HUES64 (cell line): ENCODE measurements at regions not wholly inside any gene's neighbourhood (a gene's known extent, or its start where the extent isn't known, plus 50 kb on each side); places are given as distances from the start of the nearest gene placed in this dataset.

Experiments used
- H3K27ac ChIP-seq: 2 replicates; pipeline ENCODE4 v1.7.0; 2013; ENCODE audit warnings: low read depth, low read length, inconsistent platforms
- H3K27me3 ChIP-seq: 2 replicates; pipeline ENCODE4 v1.6.1; 2013; ENCODE audit warnings: mild to moderate bottlenecking, low read length; ENCODE audit not compliant: insufficient read depth
- H3K36me3 ChIP-seq: 2 replicates; pipeline ENCODE4 v1.6.1; 2013; ENCODE audit warnings: mild to moderate bottlenecking, low read length; ENCODE audit not compliant: insufficient read depth
- H3K4me1 ChIP-seq: 2 replicates; pipeline ENCODE4 v1.6.1; 2013; ENCODE audit warnings: mild to moderate bottlenecking, low read length, moderate library complexity; ENCODE audit not compliant: insufficient read depth
- H3K4me3 ChIP-seq: 2 replicates; pipeline ENCODE4 v1.5.1; 2013; ENCODE audit warnings: mild to moderate bottlenecking, low read length, moderate library complexity
- H3K9ac ChIP-seq: 2 replicates; pipeline ENCODE4 v1.6.1; 2013; ENCODE audit warnings: mild to moderate bottlenecking, low read depth, low read length
- H3K9me3 ChIP-seq: 2 replicates; pipeline ENCODE4 v1.6.1; 2013; ENCODE audit warnings: low read depth, low read length; ENCODE audit not compliant: insufficient read depth
- WGBS: fragments of 150-250, 120-280 bp; methylation state at CpG from one replicate; pipeline ENCODE4 v1.1.7; 2013; ENCODE audit warnings: missing lambda C conversion rate; 5-methylcytosine and 5-hydroxymethylcytosine counted together

DNA sequence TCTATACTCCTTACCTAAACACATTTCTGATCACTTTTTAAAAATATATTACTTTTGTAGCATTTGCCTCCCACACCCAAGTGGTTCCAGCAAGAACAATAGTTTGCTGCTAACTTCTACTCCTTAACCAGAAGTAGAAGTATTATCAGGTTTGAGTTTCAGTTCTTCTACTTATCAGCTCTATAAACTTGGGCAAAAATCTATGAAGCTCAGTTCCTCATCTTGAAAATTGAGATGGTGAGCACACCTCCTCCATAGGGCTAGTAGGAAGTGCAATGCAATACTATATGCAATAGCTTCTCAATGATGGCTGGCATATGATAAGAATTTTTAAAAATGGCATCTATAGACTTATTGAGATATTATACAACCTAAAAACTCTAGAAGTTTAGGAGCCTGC, 283.7 kb downstream of the TLR4 start:
- no peaks in the 10 kb centered on the region for H3K4me1 ChIP-seq
- H3K27ac ChIP-seq: no peak overlapping the region
- no peaks in the 10 kb centered on the region for H3K9me3 ChIP-seq
- no peaks in the 10 kb centered on the region for H3K27me3 ChIP-seq
- H3K9ac ChIP-seq: no peak overlapping the region
- H3K4me3 ChIP-seq: no peak overlapping the region
- H3K36me3 ChIP-seq: no peaks in the 10 kb centered on the region

DNA sequence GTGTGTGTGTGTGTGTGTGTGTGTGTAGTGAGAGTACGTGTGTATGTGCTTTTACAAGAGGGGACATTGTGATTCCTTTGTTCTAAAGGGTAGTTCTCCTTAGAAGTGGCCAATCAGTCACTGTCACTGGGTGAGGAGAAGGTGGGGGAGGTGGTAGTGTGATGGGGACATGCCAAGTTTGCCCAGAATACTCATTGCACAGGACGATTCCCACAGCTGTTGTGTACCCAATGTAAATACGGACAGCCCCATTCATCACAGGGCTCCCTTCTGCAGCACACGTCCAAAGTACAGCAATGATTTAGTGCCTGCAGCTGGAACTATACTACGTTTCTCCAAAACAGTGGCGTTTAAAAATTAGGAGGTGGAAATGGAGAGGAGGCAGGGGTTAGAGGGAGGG, 287.8 kb downstream of the TLR4 start:
- Histone ChIP-seq H3K27me3 (no peaks in the 10 kb centered on the region), H3K9me3 (no peaks in the 10 kb centered on the region), H3K27ac (no peak overlapping the region), H3K36me3 (no peaks in the 10 kb centered on the region), H3K9ac (no peak overlapping the region), H3K4me3 (no peak overlapping the region), H3K4me1 (no peaks in the 10 kb centered on the region)
- WGBS: 85% methylated on average over 6 of the region's 6 CpGs

- Histone ChIP-seq H3K9me3 (no peaks in the 10 kb centered on the region), H3K4me3 (no peak overlapping the region), H3K36me3 (no peaks in the 10 kb centered on the region), H3K27ac (no peak overlapping the region), H3K9ac (no peak overlapping the region), H3K27me3 (no peaks in the 10 kb centered on the region), H3K4me1 (no peaks in the 10 kb centered on the region)
- 95% methylated on average over 3 of the region's 3 CpGs for WGBS
These were observed 296.4 kb downstream of the TLR4 start for GRCh38 chr9:118000581-118000980.

GRCh38 chr9:118003240-118003639, 299.0 kb downstream of the TLR4 start:
- H3K4me3 ChIP-seq: no peak overlapping the region
- WGBS: 58% methylated on average over 3 of the region's 3 CpGs
- H3K36me3 ChIP-seq: no peaks in the 10 kb centered on the region
- H3K27me3 ChIP-seq: no peaks in the 10 kb centered on the region
- no peaks in the 10 kb centered on the region for H3K9me3 ChIP-seq
- no peak overlapping the region for H3K27ac ChIP-seq
- peaks cover 7% of the 10 kb centered on the region; the same call in 1 of the 2 replicates for H3K4me1 ChIP-seq
- H3K9ac ChIP-seq: no peak overlapping the region

GRCh38 chr9:118008246-118008645, 304.0 kb downstream of the TLR4 start:
- no peaks in the 10 kb centered on the region for H3K27me3 ChIP-seq
- H3K9me3 ChIP-seq: no peaks in the 10 kb centered on the region
- no peak overlapping the region for H3K27ac ChIP-seq
- no peak overlapping the region for H3K4me3 ChIP-seq
- no peak overlapping the region for H3K9ac ChIP-seq
- H3K4me1 ChIP-seq: peaks cover 33% of the 10 kb centered on the region
- 82% methylated on average over 3 of the region's 4 CpGs for WGBS
- no peaks in the 10 kb centered on the region for H3K36me3 ChIP-seq

- Histone ChIP-seq H3K27me3 (no peaks in the 10 kb centered on the region), H3K9ac (no peak overlapping the region), H3K4me1 (peaks cover 33% of the 10 kb centered on the region), H3K4me3 (peak overlapping the region; percentile 15; the same call in 1 of the 2 replicates), H3K27ac (no peak overlapping the region; the same call in 1 of the 2 replicates), H3K9me3 (no peaks in the 10 kb centered on the region), H3K36me3 (no peaks in the 10 kb centered on the region)
These were observed 305.4 kb downstream of the TLR4 start for GRCh38 chr9:118009614-118010013.

DNA sequence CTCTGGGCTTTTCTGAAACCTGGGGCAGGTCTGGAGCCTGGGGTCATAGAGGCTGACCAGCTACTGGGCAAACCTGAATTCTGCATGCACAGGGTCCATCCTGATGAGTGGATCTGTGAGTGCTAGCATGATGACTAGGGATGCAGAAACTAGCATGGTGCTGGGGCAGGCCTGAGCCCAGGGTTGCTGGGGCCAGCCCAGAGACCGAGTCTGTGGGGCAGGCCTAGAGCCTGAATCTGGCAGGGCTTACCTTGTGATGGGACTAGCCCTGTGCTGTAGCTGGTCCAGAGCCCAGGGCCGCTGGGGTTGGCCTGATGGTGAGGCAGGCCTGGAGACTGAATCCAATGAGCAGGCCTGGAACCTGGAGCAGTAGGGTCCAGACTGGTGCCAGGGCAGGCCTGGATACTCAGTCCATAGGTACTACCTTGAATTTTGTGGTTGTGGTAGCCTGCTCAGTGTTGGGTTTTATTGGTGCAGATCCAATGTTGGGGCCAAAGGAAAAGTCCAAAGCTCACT, 313.5 kb downstream of the TLR4 start:
- Histone ChIP-seq H3K4me1 (no peaks in the 10 kb centered on the region), H3K27me3 (no peaks in the 10 kb centered on the region), H3K27ac (no peak overlapping the region), H3K9me3 (no peaks in the 10 kb centered on the region), H3K36me3 (no peaks in the 10 kb centered on the region), H3K9ac (no peak overlapping the region), H3K4me3 (no peak overlapping the region)
- WGBS: 91% methylated on average over 2 of the region's 2 CpGs

- Histone ChIP-seq H3K9me3 (no peaks in the 10 kb centered on the region), H3K27ac (no peak overlapping the region), H3K9ac (no peak overlapping the region), H3K4me3 (no peak overlapping the region), H3K4me1 (no peaks in the 10 kb centered on the region), H3K36me3 (no peaks in the 10 kb centered on the region), H3K27me3 (no peaks in the 10 kb centered on the region)
- 67% methylated on average over 2 of the region's 2 CpGs for WGBS
These were observed 319.4 kb downstream of the TLR4 start for GRCh38 chr9:118023644-118024043.

DNA sequence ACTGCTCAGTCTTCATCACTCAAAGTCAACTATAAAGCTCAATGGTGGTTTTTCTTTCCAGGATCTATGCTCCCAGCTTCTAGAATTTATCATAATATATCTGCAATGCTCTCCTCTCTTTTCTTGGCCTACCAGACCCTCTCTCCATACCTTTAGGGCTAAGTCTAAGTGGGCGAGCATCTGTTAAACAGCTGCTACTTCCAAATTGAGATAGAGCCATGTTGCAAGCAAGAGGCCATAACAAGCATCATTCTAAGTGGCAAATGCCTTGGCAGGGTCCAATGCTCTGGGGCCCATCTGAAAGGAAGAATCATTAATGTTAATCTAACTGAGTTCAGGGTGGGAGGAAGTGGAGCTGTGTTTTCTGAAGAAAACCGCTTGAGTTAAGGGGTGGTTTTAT, 324.0 kb downstream of the TLR4 start:
- Histone ChIP-seq H3K4me3 (no peak overlapping the region), H3K27me3 (no peaks in the 10 kb centered on the region), H3K27ac (no peak overlapping the region), H3K4me1 (no peaks in the 10 kb centered on the region), H3K9ac (no peak overlapping the region), H3K36me3 (no peaks in the 10 kb centered on the region), H3K9me3 (no peaks in the 10 kb centered on the region)
- 94% methylated on average over 2 of the region's 2 CpGs for WGBS

DNA sequence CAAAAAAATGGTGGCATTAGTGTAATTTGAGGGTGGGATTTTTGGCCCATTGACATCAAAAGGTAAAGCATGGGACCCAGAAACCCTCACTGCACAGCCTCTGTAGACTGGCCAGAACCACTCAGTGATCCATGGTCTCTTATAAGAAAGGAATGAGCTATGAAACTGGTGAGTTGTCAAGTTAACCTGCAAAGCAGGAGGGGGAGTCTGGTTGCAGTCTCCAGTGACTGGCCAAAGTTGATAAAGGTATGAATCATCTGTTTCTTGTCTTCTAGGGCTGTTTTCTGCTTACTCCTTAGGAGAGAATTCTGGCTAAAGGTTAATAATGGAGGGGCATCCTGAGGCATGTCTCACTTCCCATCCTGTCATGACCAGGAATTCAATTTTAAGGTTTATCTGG, 325.2 kb downstream of the TLR4 start:
- H3K4me3 ChIP-seq: no peak overlapping the region
- H3K4me1 ChIP-seq: no peaks in the 10 kb centered on the region
- no peak overlapping the region for H3K27ac ChIP-seq
- no peaks in the 10 kb centered on the region for H3K9me3 ChIP-seq
- no peak overlapping the region for H3K9ac ChIP-seq
- H3K36me3 ChIP-seq: no peaks in the 10 kb centered on the region
- H3K27me3 ChIP-seq: no peaks in the 10 kb centered on the region

GRCh38 chr9:118034701-118035100, 330.5 kb downstream of the TLR4 start:
- WGBS: 86% methylated on average over 1 of the region's 1 CpG
- H3K27ac ChIP-seq: no peak overlapping the region
- H3K4me1 ChIP-seq: no peaks in the 10 kb centered on the region
- H3K36me3 ChIP-seq: no peaks in the 10 kb centered on the region
- no peaks in the 10 kb centered on the region for H3K27me3 ChIP-seq
- H3K9me3 ChIP-seq: no peaks in the 10 kb centered on the region
- H3K4me3 ChIP-seq: no peak overlapping the region
- H3K9ac ChIP-seq: no peak overlapping the region

DNA sequence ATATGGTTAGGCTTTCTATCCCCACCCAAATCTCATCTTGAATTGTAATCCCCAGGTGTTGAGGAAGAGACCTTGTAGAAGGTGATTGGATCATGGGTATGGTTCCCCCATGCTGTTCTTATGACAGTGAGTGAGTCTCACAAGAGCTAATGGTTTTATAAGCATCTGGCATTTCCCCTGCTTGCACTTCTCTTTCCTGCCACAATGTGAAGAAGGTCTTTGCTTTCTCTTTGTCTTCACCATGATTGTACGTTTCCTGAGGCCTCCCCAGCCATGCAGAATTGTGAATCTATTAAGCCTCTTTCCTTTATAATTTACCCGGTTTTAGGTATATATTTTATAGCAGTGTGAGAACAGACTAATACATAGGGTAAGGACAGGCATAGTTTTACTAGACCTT, 334.5 kb downstream of the TLR4 start:
- Histone ChIP-seq H3K4me1 (no peaks in the 10 kb centered on the region), H3K27me3 (no peaks in the 10 kb centered on the region), H3K36me3 (no peaks in the 10 kb centered on the region), H3K9me3 (no peaks in the 10 kb centered on the region), H3K4me3 (no peak overlapping the region), H3K9ac (no peak overlapping the region), H3K27ac (no peak overlapping the region)
- WGBS: 25% methylated on average over 1 of the region's 2 CpGs
